HT-29 (cell line): ENCODE measurements at regions not wholly inside any gene's neighbourhood (a gene's known extent, or its start where the extent isn't known, plus 50 kb on each side); places are given as distances from the start of the nearest gene placed in this dataset.
"Not testable (repeated sequence)": the region's sequence is repeated elsewhere in the genome, so short reads cannot be mapped to it uniquely, and the experiment has no call there.

Source experiments
- DNase-seq: peaks from one replicate; pipeline ENCODE4 v3.0.0-alpha.2; 2015; ENCODE audit warnings: low spot score

DNA sequence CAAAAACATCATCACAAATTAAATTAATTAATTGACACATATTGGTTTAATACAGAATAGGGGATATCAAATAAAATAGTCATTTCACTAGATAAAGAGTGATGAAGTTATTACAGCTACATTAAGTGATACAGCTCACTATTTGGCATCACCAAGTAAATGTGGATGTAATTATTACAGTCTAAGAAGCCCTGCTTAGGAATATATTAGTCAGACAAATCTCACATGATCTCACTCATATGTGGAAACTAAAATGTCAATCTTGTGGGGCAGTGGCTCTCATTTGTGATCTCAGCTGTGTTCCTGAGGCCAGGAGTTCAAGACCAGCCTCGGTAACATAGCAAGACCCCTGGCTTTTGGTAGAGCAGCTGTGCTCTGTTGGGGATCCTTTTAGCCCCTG is 233.4 kb upstream of the RGMB start:
- DNase-seq, result no peak

DNA sequence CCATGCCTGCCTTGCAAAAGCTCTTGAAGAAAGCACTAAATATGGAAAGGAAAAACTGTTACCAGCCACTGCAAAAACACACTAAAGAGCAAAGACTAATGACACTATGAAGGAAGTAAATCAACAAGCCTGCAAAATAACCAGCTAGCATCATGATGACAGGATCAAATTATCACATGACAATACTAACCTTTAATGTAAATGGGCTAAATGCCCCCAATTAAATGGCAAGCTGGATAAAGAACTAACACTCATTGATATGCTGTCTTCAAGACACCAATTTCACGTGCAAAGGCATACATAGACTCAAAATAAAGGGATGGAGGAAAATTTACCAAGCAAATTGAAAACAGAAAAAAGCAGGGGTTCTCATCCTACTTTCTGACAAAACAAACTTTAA is 231.8 kb upstream of the RGMB start:
- no peak for DNase-seq

DNA sequence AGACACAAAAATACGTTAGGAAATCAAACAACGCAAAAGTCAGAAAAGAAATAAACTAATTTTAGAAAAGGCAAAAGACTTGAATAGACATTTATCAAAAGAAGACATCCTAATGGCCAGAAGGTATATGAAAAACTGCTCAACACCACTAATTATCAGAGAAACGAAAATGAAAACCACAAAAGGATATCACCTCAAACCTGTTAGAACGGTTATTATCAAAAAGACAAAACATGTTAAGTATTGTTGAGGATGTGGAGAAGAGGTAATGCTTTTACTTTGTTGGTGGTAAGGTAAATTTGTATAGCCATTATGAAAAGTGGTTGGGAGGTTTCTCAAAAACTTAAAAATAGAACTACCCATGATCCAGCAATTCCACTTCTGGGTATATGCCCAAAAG is 230.0 kb upstream of the RGMB start:
- DNase-seq, result no peak

DNA sequence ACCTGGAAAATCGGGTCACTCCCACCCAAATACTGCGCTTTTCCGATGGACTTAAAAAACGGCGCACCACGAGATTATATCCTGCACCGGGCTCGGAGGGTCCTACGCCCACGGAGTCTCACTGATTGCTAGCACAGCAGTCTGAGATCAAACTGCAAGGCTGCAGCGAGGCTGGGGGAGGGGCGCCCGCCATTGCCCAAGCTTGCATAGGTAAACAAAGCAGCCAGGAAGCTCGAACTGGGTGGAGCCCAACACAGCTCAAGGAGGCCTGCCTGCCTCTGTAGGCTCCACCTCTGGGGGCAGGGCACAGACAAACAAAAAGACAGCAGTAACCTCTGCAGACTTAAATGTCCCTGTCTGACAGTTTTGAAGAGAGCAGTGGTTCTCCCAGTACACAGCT is 226.5 kb upstream of the RGMB start:
- not testable (repeated sequence) for DNase-seq

DNA sequence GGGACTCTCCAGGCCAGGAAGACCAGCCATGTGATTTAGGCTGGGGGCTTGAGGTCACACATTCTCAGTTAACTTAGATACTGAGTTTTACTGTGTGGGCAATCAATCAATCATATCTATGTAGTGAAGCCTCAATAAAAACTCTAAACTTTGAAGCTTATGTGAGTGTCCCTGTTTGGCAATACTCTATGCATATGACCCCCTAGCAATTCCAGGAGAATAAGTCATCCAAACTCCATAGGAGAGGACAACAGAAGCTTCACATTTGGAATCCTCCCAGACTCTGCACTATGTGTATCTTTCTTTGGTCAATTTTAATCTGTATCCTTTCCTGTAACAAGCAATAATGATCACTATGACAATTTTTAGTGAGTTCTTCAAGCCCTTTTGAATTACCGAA is 216.8 kb upstream of the RGMB start:
- no peak for DNase-seq

DNA sequence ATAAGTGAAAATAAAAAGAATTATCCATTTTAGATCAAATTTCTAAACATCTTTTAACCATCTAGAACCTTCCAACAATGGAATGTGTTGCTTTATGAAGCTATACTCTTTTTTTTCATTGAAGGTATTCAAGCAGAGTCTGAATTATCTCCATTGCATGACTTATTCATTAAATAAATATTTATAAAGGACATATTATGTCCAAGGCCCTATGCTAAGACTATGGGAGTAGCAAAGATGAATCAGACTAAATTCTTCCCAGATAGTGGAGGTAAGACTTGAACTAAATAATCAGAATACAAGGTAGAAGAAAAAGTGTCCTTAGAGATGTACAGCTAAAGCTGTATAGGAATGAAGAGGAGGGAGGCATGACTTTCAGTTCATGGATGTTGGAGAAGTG is 215.5 kb upstream of the RGMB start:
- DNase-seq, result no peak

DNA sequence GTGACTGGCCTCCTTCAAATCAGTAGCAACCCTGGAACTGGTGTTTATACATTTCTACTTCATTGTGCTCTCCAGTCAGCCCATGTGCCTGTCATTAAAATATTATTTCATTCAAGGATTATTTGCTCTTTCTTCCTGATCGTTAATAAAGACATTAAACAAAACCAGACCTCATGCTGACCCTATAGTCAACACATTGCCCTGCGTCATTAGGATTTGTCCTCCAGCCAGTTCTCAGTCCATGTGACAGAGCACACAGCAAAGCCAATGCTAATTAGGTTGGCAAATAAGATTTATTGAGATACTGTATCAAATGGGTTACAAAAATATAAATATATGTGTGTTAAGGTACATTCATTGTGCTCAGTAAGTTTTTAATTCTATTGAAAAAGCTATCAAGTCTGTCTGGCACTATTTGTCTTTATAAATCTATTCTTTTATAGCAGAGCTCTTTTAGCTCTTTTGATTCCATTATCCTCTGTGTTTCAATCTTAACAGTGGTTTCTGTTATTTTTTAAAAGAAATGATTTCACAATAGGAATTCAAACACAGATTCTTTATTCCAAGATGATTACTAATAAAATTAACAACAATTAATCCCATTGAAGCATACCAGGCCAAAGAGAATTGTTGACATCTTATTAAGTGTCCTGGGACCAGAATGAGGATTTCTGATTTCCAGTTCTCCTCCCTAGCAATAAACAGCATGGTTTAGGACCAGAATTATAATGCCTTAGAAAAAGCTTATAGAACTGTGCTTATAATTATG is 209.4 kb upstream of the RGMB start:
- no peak for DNase-seq

DNA sequence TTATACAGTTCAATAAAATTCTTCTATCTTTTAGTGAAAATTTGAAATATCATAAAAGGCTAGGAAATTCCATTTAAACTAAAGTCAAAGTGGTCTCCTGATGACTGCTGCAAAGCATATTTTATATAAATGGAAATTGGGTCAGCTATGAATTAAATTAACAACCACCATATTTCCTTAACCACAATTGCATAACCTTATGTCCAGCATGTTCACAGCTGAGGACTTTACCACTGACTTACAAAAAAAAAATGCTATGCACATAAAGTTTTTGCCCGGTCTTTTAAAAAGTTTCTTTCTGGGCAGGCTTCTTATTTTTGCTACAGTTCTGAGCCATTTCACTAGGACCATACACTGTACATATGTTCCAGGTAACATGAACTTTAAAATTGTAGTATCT is 208.6 kb upstream of the RGMB start:
- no peak for DNase-seq

DNA sequence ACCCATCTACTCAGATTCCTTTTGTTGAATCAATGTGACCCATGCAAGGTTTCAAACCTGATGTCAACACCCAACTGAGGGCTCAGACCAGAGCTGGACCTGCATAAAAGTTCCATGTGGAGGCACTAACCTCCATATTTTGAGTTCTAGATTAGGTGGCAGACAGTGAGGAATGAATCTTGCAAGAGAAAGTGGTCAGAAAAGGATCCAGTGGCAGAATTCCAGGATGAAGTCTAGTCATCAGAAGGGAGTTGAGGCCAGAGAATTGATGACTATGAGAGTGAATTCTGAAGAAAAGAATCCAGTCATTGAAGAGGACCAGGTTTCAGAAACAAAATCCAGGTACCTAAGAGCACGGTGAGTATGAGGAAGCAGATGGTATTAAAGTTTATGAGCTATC is 205.1 kb upstream of the RGMB start:
- DNase-seq, result no peak

DNA sequence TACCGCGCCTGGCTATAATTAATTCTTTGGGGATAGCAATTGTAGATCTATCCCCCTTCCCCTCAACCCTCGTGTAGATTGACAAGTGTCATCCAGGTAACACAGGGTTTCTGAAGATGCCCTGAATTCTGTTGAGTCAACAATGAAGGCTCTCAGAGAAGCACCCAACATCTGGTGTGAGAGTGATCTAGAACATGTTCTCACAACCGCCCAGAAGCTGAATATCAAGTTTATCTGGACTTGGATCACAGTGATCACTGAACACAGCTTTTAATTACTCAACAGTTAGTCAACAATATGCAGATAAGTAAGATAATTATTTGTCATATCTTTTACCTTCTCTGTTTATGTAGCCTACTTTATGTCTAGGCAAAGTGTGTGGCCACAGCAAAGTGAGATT is 204.2 kb upstream of the RGMB start:
- no peak for DNase-seq

DNA sequence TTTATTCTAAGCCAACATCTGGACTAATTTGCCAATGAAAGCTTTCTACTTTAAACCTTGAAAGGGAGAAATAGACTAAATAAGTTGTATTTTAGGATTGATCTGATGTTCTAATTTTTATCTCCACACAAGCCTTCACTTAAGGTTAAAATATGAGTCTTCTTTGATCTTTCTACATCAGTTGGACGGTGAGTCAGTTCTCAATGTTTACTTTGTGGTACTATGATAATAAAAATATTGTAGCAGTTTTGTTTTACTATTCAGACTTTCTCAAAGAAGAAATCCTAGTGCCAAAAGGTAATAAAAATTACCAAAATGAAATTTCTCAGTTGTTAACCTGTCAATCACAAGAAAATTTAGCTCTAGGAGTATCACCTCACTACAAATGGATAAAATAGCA is 203.5 kb upstream of the RGMB start:
- peak; percentile 31 for DNase-seq

DNA sequence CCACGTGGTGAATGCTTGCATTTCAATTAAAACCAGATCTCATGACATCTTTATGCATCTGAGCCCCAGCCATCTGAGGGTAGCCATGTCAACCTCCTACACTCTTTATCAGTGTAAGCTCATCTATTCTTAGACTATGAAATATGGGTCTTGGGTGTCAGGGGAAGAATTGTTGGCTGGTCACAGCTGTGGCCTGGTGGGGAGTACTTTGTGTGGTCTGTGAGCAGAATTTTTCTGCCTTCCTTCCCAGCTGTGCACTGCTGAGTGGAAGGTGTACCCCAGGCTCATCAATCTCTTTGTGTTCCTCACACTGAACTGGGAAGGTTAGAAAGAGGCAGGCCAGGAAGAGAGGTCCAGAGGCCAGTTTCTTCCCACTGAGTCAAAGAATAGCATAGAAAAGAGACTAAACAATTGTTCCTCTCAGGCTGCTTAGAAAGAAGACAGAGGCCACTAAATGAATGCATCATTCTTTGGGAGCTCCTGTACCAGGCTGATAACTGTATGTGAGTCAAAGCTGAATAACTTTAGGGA is 202.7 kb upstream of the RGMB start:
- DNase-seq, result no peak

DNA sequence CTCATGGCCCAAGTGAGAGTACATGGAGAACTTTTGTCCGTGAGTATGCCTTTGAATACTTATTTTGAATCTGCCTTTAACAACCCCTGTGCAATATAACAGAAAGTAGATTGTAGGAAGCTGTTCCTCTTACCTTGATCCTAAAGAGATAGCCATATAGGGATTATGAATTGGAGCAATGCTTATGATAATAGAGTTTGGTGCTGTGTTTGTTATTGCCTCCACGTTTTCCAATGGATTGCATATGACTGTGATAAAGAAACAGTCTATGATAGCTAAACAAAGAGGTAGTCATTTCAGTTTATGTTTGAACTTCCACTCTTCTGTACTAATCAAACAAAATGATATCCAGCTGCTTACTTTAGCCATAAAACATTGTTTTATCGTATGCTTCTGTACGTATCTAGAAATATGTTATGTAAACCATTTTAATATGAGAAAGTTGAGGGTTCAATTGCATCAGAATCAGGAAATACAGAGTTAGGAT is 199.6 kb upstream of the RGMB start:
- no peak for DNase-seq

DNA sequence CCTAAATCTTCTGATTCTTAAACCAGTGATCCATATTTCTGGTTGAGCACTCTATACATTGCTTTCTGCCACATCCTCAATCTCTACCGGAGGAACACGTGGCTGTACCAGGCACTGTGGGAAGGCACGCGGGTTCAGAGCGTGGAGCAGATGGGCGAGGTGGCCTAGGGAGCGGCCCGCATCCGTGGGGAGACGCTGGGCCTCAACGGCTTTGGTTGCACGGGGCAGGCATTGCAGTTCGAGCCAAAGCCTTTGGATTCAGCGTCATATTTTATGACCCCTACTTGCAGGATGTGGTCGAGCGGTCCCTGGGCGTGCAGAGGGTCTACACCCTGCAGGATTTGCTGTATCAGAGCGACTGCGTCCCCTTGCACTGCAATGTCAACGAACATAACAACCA is 197.2 kb upstream of the RGMB start:
- no peak for DNase-seq

DNA sequence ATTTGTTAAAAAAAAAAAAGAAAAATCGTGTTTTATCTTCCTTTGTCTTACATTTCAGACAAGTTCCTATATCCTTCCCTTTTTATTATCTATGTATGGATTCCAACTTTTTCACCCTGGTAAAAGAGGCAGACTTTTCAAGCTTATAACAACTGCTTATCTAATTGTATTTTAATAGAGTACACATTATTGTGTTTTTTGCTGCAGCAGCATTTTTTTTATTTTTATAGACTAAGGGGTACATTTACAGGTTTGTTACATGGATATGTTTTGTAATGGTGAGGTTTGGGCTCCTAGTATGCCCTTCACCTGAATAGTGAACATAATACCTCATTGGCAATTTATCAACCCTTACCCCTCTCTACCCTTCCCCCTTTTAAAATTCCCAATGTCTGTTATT is 195.0 kb upstream of the RGMB start:
- no peak for DNase-seq

DNA sequence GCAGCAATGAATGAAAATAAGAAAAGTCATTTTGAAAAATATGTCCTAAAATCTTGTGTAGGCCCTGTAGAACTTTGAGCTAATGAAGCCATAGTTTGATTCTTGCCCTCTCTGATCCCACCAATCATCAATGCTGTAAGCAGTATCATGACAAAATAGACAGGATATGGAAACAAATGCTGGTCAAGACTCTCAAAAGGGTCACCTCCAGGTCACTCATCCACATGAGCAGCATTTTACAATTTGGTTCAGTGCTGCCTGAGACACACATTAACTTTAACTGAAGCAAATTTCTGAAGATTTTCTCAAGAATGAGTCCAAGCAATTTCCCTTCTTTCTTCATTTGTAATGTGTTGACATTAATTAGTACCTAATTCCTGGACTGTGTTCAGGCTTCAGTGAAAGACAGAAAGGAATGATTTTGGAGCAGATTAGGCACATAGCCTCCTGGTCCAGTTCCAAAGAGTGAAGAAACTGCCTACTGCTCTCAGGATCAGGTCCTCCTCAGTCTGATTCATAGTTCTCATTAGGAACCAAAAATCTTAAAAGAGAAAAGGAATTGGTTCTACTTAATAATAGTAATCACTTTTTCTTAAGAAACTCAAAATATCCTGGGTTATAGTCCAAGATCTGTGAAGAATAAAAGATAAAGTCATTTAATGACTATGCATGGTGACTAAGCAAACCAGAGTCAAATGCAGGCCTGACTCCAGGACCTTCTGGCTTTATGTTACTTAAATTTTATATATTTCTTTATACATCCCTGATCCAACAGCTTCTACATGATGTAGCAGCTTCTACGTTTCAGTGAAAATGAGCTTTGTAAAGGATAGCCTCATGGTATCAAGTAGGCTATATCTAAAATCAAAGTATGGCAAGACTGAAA is 192.1 kb upstream of the RGMB start:
- DNase-seq, result no peak

DNA sequence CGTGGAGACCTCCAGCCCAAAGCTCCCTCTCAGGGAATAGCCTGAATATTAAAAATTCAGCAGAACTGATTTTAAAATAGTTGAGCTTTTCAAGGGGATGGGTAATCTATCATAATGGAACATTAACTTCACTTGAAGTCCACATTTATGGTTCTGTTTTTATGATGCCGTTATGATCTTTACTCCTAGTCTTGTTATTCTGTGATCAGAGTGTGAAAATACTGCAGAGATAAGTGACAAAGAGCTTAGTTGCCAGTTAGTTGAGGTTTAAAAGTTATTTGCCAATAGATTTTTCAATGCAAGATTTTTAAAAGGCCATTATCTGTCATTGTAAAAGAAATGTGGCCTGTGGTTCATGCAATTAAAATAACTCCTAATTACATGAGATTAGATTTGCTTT is 189.9 kb upstream of the RGMB start:
- DNase-seq, result no peak

DNA sequence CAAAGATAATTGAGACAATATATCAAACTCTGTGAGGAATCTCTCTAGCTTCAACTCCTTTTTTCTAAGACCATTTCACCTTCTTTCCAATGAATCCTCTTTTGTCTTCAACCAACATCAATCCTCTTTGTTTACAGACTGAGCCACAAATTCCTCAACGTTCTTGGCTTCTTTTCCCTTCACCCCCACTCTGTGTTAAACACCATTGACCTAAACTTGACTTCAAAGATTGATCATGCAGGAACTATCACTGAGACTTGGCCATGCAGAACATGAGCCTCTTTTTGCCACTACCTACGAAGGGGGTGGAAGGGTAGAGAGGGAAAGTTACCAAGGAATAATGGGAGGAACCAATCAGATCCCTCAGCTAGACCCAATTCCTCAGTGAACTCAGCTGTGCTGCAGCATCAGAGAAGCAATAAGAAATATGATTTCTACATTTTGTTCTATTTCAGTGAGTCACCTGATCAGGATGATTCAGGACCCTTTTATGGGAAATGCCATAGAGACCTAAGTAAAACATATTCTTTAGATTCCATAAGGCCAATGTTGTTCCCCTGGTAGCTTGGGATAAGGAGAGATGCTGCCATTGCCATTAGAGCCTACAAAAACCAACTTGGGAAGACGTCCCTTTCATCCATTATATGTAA is 187.7 kb upstream of the RGMB start:
- DNase-seq, result no peak

DNA sequence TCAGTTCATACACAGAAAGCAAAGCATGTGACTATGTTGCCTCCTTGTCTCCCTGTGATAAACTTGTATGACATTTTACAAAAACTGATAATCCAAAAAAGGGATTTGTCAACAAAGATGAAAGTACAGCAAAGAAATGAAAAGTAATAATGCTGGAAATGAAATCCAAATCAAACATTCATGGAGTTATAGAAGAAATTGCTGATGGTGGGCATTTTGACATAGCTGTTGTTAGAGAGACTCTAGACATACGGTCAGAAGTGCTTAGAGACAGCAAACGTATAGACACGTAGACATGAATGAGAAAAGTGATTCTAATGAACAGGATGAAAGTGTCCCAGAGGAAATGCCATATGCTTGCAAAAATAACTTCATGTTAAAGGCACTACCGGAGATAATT is 186.9 kb upstream of the RGMB start:
- no peak for DNase-seq

DNA sequence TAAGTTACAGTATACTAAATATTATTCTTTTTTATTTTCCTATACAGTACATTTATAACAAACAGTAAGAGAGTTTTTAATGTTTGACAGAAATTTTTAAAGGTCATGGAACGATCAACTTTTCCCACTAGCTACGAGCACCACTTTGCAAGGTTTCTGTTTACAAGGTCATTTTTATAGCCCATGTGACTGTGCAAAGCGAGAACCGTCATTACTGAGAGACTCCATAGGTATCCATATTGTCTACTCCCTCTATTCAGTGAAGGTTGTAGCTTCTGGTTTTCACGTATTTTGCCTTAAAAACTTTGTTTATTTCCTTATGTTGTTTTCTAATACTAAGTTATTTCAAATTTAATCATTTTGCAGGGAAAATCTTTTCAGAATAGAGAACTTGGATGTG is 186.3 kb upstream of the RGMB start:
- no peak for DNase-seq

DNA sequence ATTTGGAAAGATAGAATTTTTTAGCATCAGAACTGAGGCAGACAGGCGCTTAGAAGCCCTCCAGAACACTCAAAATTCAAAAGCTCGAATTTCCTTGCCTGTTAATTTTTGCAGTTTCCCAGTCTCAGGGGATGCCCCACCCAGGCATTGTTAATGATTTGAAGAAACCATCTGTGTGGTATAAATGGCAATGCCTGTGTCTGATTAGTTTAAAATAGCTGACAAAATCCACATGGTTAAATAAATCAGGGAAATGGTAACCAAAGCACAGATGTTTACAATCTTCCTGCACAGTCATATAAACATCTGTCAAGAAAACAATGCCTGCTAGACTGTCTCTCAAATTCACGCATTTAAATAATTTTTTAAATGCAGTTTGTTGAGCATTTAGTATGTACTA is 185.2 kb upstream of the RGMB start:
- DNase-seq, result no peak

DNA sequence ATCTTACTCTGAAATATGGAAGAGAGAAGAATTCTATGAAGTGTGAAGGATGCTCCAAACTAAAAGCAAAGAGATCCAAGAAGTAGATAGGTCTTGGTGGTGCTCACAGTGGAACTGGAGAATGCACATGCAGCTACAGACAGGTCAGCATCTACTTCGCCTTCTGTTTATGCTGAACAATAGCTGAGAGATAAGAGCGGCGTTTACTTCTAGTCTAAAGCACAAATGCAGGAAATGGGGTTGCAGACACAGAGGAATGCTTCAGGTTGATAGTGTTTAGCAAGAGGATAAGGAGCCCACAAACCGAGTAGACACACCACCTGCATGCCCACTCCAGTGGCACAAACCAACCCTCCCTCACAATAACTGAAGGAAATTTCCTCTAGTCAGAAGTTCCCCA is 180.0 kb upstream of the RGMB start:
- DNase-seq, result no peak
